RWPE2 (cell line): ENCODE measurements at regions not wholly inside any gene's neighbourhood (a gene's known extent, or its start where the extent isn't known, plus 50 kb on each side); places are given as distances from the start of the nearest gene placed in this dataset.
A peak's percentile ranks its signal among the peaks of the same experiment; 100 is the strongest.

Source experiments
- ATAC-seq: fragments of 200-7000 bp; cut with Tn5 transposase; 3 replicates; pipeline ENCODE4 v1.9.1; 2021; ENCODE audit warnings: low read depth
- DNase-seq: peaks from one replicate; pipeline ENCODE4 v3.0.0-alpha.2; 2020; ENCODE audit warnings: low spot score
- H3K27ac ChIP-seq: fragments of 450-650 bp; 2 replicates; pipeline ENCODE4 v1.5.1; 2017; ENCODE audit warnings: mild to moderate bottlenecking; ENCODE audit not compliant: poor library complexity, severe bottlenecking
- H3K27me3 ChIP-seq: fragments of 250-450 bp; sonication (Bioruptor Pico); 2 replicates; pipeline ENCODE4 v1.5.1; 2021; ENCODE audit warnings: mild to moderate bottlenecking, moderate library complexity; ENCODE audit not compliant: insufficient read depth, poor library complexity, severe bottlenecking
- H3K36me3 ChIP-seq: fragments of 250-450 bp; sonication (Bioruptor Pico); 2 replicates; pipeline ENCODE4 v1.5.1; 2020; ENCODE audit warnings: low read depth, mild to moderate bottlenecking, moderate library complexity
- H3K4me1 ChIP-seq: fragments of 250-450 bp; sonication (Bioruptor Pico); 2 replicates; pipeline ENCODE4 v1.5.1; 2021; ENCODE audit warnings: mild to moderate bottlenecking, moderate library complexity; ENCODE audit not compliant: insufficient read depth, poor library complexity, severe bottlenecking
- H3K4me3 ChIP-seq: fragments of 250-450 bp; sonication (Bioruptor Pico); 2 replicates; pipeline ENCODE4 v1.5.1; 2021; ENCODE audit warnings: mild to moderate bottlenecking, moderate library complexity; ENCODE audit not compliant: severe bottlenecking
- H3K9me3 ChIP-seq: fragments of 250-450 bp; sonication (Bioruptor Pico); 2 replicates; pipeline ENCODE4 v1.5.1; 2021; ENCODE audit warnings: mild to moderate bottlenecking, moderate library complexity; ENCODE audit not compliant: severe bottlenecking
- CTCF ChIP-seq: fragments of 450-650 bp; IDR thresholded peaks from one replicate; pipeline ENCODE4 v1.5.1; 2017; ENCODE audit warnings: mild to moderate bottlenecking, moderate library complexity; ENCODE audit not compliant: poor library complexity, severe bottlenecking

GRCh38 chr5:108681079-108681921 is 66.4 kb upstream of the FER start:
- H3K9me3 ChIP-seq = no peaks in the 10 kb centered on the region
- peak; percentile 91 for ATAC-seq
- no peak for DNase-seq
- H3K4me3 ChIP-seq = no peak overlapping the region
- no peak overlapping the region for H3K27ac ChIP-seq
- peaks cover 3% of the 10 kb centered on the region for H3K27me3 ChIP-seq
- H3K36me3 ChIP-seq = no peaks in the 10 kb centered on the region
- no peaks in the 10 kb centered on the region for H3K4me1 ChIP-seq
- peak; percentile 98 for TF ChIP-seq CTCF

- no peak for TF ChIP-seq CTCF
- H3K36me3 ChIP-seq = no peaks in the 10 kb centered on the region
- DNase-seq (no peak), ATAC-seq (no peak)
- no peak overlapping the region for H3K4me3 ChIP-seq
- H3K4me1 ChIP-seq = no peaks in the 10 kb centered on the region
- H3K27ac ChIP-seq = no peak overlapping the region
- H3K27me3 ChIP-seq = peaks cover 5% of the 10 kb centered on the region
- H3K9me3 ChIP-seq = no peaks in the 10 kb centered on the region
These were observed 69.6 kb upstream of the FER start for GRCh38 chr5:108678091-108678490.

- Histone ChIP-seq H3K9me3 (no peaks in the 10 kb centered on the region), H3K4me1 (no peaks in the 10 kb centered on the region), H3K27me3 (peaks cover 5% of the 10 kb centered on the region), H3K27ac (no peak overlapping the region), H3K36me3 (no peaks in the 10 kb centered on the region), H3K4me3 (no peak overlapping the region)
- no peak for ATAC-seq
- no peak for TF ChIP-seq CTCF
- no peak for DNase-seq
These were observed 72.0 kb upstream of the FER start for GRCh38 chr5:108675736-108676135.

- H3K4me1 ChIP-seq = no peaks in the 10 kb centered on the region
- no peak overlapping the region for H3K27ac ChIP-seq
- no peak for TF ChIP-seq CTCF
- no peak for DNase-seq
- H3K9me3 ChIP-seq = no peaks in the 10 kb centered on the region
- no peak for ATAC-seq
- H3K4me3 ChIP-seq = no peak overlapping the region
- no peaks in the 10 kb centered on the region for H3K36me3 ChIP-seq
- peaks cover 5% of the 10 kb centered on the region for H3K27me3 ChIP-seq
These were observed 75.1 kb upstream of the FER start for GRCh38 chr5:108672639-108673038.
